ENCODE measurements at regions not wholly inside any gene's neighbourhood (a gene's known extent, or its start where the extent isn't known, plus 50 kb on each side); places are given as distances from the start of the nearest gene placed in this dataset.
"Not testable (repeated sequence)": the region's sequence is repeated elsewhere in the genome, so short reads cannot be mapped to it uniquely, and the experiment has no call there.

DNA sequence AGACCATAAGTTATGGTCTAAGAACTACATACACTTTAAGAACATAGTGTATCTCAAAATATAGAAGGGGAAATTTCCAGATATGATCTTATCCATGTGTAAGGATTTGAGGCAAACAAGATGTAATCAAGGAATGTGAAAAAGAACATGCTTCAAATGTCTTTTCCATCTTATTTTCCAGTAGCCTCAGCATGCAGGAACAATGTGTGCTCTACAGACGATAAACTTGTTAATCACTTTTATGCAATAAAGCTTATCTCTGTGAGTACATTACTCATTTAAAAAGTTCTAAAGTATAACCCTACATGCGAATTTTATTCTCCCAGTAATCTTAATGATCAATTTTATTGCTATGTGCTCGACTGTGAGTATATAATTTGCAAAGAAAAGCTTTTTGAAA lies 185.2 kb downstream of the ALDH8A1 start:
- ChIA-PET POLR2A (no interaction called here), CTCF (interaction anchor here (1.1 kb wide), 1 partner anchor 58 kb away, joined by 3 read pairs; no protein-coding TSS in a partner anchor)
- ATAC-seq (no peak), DNase-seq (ENCODE audit: low read depth in 1 of 2, low spot score in 1 of 2) (no peak), FAIRE-seq (no peak)
- Histone ChIP-seq H3K27ac (no peak overlapping the region), H3K4me1 (no peaks in the 10 kb centered on the region), H3K9me3 (no peaks in the 10 kb centered on the region), H3K4me2 (no peak overlapping the region), H3K4me3 (no peak overlapping the region)
- TF ChIP-seq TFCP2L1 (CRISPR knock-in tag; IDR thresholded peaks at IDR 0.05): no peak
- TF ChIP-seq RAD21 (conservative IDR thresholded peaks at IDR 0.05 in 1 of 2, IDR thresholded peaks at IDR 0.05 in 1 of 2): no peak
- TF ChIP-seq, protein P1, sequence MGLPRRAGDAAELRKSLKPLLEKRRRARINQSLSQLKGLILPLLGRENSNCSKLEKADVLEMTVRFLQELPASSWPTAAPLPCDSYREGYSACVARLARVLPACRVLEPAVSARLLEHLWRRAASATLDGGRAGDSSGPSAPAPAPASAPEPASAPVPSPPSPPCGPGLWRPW (IDR thresholded peaks at IDR 0.05): no peak
- no peak for TF ChIP-seq ESRRA (IDR thresholded peaks at IDR 0.05; ENCODE audit: borderline replicate concordance, low read length)
- TF ChIP-seq HOXA7 (CRISPR knock-in tag; IDR thresholded peaks at IDR 0.05): no peak
- TF ChIP-seq ZNF302 (CRISPR knock-in tag; IDR thresholded peaks at IDR 0.05): no peak
- TF ChIP-seq, protein P2, sequence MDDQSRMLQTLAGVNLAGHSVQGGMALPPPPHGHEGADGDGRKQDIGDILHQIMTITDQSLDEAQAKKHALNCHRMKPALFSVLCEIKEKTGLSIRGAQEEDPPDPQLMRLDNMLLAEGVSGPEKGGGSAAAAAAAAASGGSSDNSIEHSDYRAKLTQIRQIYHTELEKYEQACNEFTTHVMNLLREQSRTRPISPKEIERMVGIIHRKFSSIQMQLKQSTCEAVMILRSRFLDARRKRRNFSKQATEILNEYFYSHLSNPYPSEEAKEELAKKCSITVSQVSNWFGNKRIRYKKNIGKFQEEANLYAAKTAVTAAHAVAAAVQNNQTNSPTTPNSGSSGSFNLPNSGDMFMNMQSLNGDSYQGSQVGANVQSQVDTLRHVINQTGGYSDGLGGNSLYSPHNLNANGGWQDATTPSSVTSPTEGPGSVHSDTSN (IDR thresholded peaks at IDR 0.05): no peak
- no peak for TF ChIP-seq HOXB13 (CRISPR knock-in tag; IDR thresholded peaks at IDR 0.05; ENCODE audit: low read depth)
- TF ChIP-seq, protein P3, sequence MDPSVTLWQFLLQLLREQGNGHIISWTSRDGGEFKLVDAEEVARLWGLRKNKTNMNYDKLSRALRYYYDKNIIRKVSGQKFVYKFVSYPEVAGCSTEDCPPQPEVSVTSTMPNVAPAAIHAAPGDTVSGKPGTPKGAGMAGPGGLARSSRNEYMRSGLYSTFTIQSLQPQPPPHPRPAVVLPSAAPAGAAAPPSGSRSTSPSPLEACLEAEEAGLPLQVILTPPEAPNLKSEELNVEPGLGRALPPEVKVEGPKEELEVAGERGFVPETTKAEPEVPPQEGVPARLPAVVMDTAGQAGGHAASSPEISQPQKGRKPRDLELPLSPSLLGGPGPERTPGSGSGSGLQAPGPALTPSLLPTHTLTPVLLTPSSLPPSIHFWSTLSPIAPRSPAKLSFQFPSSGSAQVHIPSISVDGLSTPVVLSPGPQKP (IDR thresholded peaks at IDR 0.05; ENCODE audit: low read depth, low read length): no peak
- TF ChIP-seq, protein P4, sequence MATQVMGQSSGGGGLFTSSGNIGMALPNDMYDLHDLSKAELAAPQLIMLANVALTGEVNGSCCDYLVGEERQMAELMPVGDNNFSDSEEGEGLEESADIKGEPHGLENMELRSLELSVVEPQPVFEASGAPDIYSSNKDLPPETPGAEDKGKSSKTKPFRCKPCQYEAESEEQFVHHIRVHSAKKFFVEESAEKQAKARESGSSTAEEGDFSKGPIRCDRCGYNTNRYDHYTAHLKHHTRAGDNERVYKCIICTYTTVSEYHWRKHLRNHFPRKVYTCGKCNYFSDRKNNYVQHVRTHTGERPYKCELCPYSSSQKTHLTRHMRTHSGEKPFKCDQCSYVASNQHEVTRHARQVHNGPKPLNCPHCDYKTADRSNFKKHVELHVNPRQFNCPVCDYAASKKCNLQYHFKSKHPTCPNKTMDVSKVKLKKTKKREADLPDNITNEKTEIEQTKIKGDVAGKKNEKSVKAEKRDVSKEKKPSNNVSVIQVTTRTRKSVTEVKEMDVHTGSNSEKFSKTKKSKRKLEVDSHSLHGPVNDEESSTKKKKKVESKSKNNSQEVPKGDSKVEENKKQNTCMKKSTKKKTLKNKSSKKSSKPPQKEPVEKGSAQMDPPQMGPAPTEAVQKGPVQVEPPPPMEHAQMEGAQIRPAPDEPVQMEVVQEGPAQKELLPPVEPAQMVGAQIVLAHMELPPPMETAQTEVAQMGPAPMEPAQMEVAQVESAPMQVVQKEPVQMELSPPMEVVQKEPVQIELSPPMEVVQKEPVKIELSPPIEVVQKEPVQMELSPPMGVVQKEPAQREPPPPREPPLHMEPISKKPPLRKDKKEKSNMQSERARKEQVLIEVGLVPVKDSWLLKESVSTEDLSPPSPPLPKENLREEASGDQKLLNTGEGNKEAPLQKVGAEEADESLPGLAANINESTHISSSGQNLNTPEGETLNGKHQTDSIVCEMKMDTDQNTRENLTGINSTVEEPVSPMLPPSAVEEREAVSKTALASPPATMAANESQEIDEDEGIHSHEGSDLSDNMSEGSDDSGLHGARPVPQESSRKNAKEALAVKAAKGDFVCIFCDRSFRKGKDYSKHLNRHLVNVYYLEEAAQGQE (IDR thresholded peaks at IDR 0.05): no peak
- TF ChIP-seq TP53 (CRISPR knock-in tag; IDR thresholded peaks at IDR 0.05): no peak
- TF ChIP-seq, protein P5, sequence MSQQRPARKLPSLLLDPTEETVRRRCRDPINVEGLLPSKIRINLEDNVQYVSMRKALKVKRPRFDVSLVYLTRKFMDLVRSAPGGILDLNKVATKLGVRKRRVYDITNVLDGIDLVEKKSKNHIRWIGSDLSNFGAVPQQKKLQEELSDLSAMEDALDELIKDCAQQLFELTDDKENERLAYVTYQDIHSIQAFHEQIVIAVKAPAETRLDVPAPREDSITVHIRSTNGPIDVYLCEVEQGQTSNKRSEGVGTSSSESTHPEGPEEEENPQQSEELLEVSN (IDR thresholded peaks at IDR 0.05; ENCODE audit: borderline replicate concordance, low read depth): no peak
- TF ChIP-seq CHD4 (IDR thresholded peaks at IDR 0.05; ENCODE audit: borderline replicate concordance): no peak
- TF ChIP-seq FOXS1 (CRISPR knock-in tag; IDR thresholded peaks at IDR 0.05): no peak
- 52% methylated on average over 3 of the region's 3 CpGs for WGBS (ENCODE audit: missing lambda C conversion rate)

DNA sequence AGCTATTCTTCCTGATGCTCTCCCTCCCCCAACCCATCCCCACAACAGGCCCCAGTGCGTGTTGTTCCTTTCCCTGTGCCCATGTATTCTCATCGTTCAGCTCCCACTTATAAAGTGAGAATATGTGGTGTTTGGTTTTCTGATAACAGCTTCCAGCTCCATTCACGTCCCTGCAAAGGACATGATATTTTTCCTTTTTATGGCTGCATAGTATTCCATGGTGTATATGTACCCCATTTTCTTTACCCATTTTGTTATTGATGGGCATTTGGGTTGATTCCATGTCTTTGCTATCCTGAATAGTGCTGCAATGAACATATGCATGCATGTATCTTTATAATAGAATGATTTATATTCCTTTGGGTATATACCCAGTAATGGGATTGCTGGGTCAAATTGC lies 186.3 kb downstream of the ALDH8A1 start:
- H3K27ac ChIP-seq; H3K4me2 ChIP-seq; H3K4me3 ChIP-seq; CTCF ChIA-PET; FAIRE-seq; ATAC-seq; DNase-seq (ENCODE audit: low read depth in 1 of 2, low spot score in 1 of 2); H3K4me1 ChIP-seq; H3K9me3 ChIP-seq; POLR2A ChIA-PET: not testable (repeated sequence)
- WGBS (ENCODE audit: missing lambda C conversion rate): 43% methylated on average over 3 of the region's 3 CpGs

DNA sequence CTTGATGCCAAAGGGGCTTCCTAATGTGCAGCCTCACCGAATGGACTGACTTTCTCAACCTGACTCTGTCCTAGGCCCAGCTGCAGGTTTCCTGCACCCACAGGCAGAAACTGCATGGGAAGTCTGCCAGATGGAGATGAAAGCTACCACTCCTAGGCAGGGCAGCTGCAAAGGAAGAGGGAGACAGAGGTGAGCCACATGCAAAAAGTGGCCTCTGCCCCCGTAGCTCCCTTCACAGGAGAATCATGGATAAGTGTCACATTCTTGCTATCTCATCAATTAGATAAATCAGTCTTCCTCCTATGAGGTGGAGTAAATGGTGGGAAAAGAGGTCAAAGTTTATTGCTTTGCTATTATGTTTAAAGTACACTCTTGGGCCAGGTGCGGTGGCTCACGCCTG lies 191.3 kb downstream of the ALDH8A1 start:
- H3K27ac ChIP-seq: no peak overlapping the region
- H3K4me1 ChIP-seq: 0 out of 3 replicates have a peak, but pooled peaks cover 5% of the 10 kb centered on the region
- ATAC-seq (no peak), DNase-seq (ENCODE audit: low read depth in 1 of 2, low spot score in 1 of 2) (no peak), FAIRE-seq (no peak)
- WGBS (ENCODE audit: missing lambda C conversion rate): 80% methylated on average over 4 of the region's 4 CpGs
- no peak overlapping the region for H3K4me3 ChIP-seq
- CTCF ChIA-PET: interaction anchor here (1.1 to 1.5 kb wide), 3 partner anchors 8 to 15 kb away, joined by 3 read pairs; no protein-coding TSS in a partner anchor
- H3K9me3 ChIP-seq: no peaks in the 10 kb centered on the region
- POLR2A ChIA-PET: no interaction called here
- no peak overlapping the region for H3K4me2 ChIP-seq
- no peak for TF ChIP-seq CBX8 (IDR thresholded peaks at IDR 0.05)
- TF ChIP-seq, protein P6, sequence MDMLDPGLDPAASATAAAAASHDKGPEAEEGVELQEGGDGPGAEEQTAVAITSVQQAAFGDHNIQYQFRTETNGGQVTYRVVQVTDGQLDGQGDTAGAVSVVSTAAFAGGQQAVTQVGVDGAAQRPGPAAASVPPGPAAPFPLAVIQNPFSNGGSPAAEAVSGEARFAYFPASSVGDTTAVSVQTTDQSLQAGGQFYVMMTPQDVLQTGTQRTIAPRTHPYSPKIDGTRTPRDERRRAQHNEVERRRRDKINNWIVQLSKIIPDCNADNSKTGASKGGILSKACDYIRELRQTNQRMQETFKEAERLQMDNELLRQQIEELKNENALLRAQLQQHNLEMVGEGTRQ (IDR thresholded peaks at IDR 0.05): no peak
- no peak for TF ChIP-seq MYC (IDR thresholded peaks at IDR 0.05; ENCODE audit: borderline replicate concordance, low read length)
- no peak for TF ChIP-seq MAFK (IDR thresholded peaks at IDR 0.05; ENCODE audit: partially characterized antibody)
- TF ChIP-seq, protein P3 (IDR thresholded peaks at IDR 0.05; ENCODE audit: low read depth, low read length): no peak
- no peak for TF ChIP-seq KDM1A (IDR thresholded peaks at IDR 0.05; ENCODE audit: low read depth)
- no peak for TF ChIP-seq NFE2L2 (conservative IDR thresholded peaks at IDR 0.05; ENCODE audit: low read length)
- no peak for TF ChIP-seq SREBF2 (IDR thresholded peaks at IDR 0.05)
- TF ChIP-seq, protein P7, sequence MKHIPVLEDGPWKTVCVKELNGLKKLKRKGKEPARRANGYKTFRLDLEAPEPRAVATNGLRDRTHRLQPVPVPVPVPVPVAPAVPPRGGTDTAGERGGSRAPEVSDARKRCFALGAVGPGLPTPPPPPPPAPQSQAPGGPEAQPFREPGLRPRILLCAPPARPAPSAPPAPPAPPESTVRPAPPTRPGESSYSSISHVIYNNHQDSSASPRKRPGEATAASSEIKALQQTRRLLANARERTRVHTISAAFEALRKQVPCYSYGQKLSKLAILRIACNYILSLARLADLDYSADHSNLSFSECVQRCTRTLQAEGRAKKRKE (CRISPR knock-in tag; IDR thresholded peaks at IDR 0.05; ENCODE audit: low read depth): no peak
- TF ChIP-seq HOXB13 (CRISPR knock-in tag; IDR thresholded peaks at IDR 0.05; ENCODE audit: low read depth): no peak
- no peak for TF ChIP-seq HOXA7 (CRISPR knock-in tag; IDR thresholded peaks at IDR 0.05)
- no peak for TF ChIP-seq SMC3 (IDR thresholded peaks at IDR 0.05)
- TF ChIP-seq RNF2 (IDR thresholded peaks at IDR 0.05; ENCODE audit: borderline replicate concordance, low read depth): no peak
